ENCODE measurements at regions not wholly inside any gene's neighbourhood (a gene's known extent, or its start where the extent isn't known, plus 50 kb on each side); places are given as distances from the start of the nearest gene placed in this dataset.

- no peak for DNase-seq (ENCODE audit: low spot score)
Measured at GRCh38 chr12:127533353-127533752, 733.6 kb upstream of the TMEM132C start.

DNA sequence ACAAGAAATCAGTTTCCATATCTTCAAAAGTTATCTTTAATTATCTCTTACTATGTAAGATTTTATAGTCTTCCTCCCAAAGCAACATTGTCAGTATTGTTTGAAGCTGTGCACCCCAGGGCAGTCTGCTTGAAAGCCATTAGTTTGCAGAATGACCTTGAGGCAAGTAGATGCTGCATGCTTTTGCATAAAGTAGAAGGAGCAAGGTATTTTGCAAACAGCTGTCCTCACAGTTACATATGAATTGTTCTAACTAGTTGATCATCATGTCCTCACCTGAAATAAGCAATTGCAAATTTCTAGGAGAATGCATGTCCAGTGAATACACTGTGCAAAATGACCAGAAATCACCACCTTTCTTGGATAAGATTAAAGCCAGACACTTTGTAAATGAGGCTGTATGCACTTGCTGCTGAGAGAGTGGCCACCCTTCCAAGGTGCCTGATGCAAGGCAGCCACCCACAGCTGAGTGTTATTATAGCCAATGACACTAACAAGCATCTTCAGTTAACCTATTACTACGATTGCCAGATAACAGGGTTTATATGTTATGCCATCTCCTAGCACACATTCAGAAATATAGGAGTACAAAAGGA, 730.0 kb upstream of the TMEM132C start:
- no peak for DNase-seq (ENCODE audit: low spot score)

- no peak for DNase-seq (ENCODE audit: low spot score)
Measured at GRCh38 chr12:127538316-127538715, 728.7 kb upstream of the TMEM132C start.

- DNase-seq (ENCODE audit: low spot score): no peak
Measured at GRCh38 chr12:127539226-127539858, 727.6 kb upstream of the TMEM132C start.

DNA sequence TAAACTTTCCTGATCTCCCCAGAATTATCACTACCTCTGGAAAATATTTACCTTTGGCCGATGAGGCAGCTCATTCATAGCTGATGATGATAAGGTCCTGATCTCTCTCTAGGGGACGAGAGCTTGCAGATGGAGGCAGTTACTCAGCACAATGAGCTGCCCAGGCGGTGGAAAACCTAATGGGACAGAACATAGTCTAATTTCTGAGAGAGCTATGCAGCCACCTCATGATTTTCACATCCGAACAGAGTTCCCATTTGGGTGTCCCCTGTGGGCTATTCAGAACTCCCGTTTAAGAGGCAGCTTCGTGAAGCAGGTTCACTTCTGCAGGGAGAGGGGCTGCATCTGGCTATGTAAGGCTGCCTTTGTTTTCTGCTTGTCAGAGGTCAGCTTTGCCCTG, 724.6 kb upstream of the TMEM132C start:
- no peak for DNase-seq (ENCODE audit: low spot score)

GRCh38 chr12:127542931-127543330, 724.0 kb upstream of the TMEM132C start:
- no peak for DNase-seq (ENCODE audit: low spot score)

GRCh38 chr12:127546721-127547505, 720.1 kb upstream of the TMEM132C start:
- no peak for DNase-seq (ENCODE audit: low spot score)

DNA sequence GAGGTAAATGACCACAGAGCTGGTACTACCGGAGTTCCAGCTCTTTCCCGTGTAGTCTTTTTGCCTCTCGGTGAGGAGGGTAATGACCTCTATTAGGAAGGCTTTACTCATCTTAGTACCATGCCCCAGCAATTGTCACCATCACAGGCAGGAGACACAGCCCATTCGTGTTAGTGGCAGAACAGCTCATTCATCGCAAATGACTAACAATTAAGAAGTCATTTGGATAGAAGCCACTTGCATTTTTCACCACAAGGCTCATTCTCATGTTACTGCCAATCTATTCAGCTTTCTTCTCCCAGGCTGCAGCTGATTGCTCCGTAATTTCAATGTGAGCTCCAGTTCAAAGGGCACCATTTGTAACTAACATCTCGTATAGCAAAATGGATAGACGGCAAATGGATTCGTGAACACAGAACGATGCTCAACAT, 718.8 kb upstream of the TMEM132C start:
- peak; percentile 77 for DNase-seq (ENCODE audit: low spot score)

DNA sequence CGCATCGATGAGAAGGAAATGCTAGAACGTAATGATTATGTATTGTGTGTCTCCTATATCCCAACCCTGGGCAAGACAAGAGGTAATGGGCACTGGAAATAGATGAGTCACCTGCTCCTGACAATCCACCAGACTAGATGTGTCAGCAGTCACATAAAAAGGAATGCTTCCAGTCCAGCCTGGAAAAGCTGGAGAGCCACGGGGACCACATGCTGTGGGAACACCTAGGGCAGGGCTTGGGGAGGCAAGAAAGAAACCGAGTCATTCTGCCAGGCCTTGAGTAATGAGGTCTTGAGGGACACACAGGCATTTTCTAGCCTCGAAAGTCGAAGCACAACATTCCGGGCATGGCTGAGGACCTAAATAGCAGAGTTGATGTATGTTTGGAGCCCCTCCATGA, 716.7 kb upstream of the TMEM132C start:
- peak; percentile 72 for DNase-seq (ENCODE audit: low spot score)

GRCh38 chr12:127552838-127553237, 714.1 kb upstream of the TMEM132C start:
- no peak for DNase-seq (ENCODE audit: low spot score)

DNA sequence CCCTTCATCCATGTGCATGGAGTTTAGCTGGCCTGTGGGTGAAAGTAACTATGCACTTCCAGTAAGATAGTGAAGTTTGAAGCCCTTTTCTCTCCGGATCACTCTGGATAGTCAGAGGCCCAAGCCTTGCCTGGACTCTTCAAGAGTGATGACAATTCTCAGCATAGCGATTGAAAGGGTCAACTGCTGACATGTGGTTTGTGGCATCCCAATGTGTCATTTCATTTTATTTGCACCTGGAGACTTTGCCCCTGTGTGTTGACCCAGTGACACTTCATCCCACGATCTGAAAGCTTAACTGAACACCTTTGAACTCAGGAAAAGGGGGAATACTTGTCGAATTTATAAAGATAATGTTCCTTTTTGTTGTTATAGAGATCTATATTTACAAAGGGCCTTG, 711.9 kb upstream of the TMEM132C start:
- no peak for DNase-seq (ENCODE audit: low spot score)

GRCh38 chr12:127556231-127556886, 710.6 kb upstream of the TMEM132C start:
- no peak for DNase-seq (ENCODE audit: low spot score)

- no peak for DNase-seq (ENCODE audit: low spot score)
Measured at GRCh38 chr12:127558361-127558760, 708.6 kb upstream of the TMEM132C start.

DNA sequence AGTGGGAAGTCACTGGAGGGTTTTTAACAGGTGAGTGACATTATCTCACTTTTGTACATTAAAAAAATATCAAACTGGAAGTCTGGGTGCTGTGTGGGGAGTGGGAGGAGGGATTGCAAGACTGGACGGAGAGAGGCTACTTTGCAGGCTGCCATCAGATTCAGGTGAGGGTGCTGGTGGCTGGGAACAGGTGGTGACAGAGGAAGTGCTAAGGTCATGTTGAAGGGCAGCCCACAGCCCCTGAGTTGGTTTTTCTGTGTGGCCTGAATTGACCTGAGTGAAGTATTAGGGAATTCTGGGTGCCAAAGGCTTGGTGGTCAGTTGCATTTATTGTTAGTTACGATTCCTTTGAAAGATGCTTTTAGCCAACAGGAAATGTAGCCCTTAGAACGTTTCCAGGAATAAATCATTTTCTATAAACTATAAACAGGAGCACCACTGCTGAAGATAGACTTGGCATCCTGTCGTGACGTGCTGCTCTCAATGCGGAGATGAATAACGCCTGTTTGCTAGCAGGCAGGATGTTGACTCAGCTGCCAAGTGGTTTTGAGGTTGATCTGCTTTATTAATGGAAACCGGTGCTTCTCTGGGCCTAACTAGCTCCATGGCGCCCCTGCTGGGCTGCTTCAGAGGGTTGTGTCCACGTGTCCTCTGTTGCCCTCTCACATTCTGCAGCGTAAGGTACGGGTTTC, 707.5 kb upstream of the TMEM132C start:
- peak; percentile 80 for DNase-seq (ENCODE audit: low spot score)

DNA sequence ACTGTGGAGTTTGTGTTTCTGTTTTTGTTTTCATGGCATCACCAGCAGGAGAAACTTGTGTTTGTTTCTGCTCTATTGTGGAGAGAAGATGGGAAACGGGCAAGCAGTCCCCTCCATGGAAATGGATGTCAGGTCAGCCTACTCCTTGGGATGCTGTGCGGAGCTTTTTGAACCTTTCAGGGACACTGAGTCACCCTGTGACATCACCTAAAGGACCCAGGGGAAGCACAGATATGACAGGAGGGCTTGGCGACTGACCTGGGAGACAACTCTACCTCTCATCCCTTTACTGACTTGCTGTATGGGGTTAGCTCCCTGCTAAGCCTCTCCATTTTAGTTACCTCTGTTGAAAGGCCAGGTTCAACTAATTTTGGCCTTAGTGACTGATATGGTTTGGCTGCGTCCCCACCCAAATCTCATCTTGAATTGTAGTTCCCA, 706.9 kb upstream of the TMEM132C start:
- DNase-seq (ENCODE audit: low spot score): no peak

GRCh38 chr12:127562816-127563215, 704.2 kb upstream of the TMEM132C start:
- DNase-seq (ENCODE audit: low spot score): no peak

- DNase-seq (ENCODE audit: low spot score): no peak
Measured at GRCh38 chr12:127565241-127565640, 701.7 kb upstream of the TMEM132C start.

DNA sequence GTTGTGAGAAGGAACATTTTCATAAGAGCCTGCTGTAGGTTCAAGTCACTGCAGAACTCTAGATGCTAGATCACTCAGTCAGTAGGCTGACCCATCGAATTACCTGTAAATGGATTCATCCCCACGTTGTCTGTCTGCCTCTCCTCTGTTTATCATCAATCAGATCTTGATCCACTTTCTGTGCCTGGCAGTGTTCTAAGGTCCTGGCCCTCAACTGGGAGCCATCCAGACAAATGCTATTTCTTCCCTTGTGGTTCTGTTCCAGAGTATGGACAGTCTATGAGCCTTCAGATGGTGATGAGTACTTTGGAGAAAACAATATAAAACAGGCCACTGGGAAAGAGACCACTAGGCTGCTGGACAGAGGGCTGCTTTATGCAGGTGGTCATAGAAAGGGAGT, 699.4 kb upstream of the TMEM132C start:
- no peak for DNase-seq (ENCODE audit: low spot score)

GRCh38 chr12:127570387-127570786, 696.6 kb upstream of the TMEM132C start:
- DNase-seq (ENCODE audit: low spot score): no peak

DNA sequence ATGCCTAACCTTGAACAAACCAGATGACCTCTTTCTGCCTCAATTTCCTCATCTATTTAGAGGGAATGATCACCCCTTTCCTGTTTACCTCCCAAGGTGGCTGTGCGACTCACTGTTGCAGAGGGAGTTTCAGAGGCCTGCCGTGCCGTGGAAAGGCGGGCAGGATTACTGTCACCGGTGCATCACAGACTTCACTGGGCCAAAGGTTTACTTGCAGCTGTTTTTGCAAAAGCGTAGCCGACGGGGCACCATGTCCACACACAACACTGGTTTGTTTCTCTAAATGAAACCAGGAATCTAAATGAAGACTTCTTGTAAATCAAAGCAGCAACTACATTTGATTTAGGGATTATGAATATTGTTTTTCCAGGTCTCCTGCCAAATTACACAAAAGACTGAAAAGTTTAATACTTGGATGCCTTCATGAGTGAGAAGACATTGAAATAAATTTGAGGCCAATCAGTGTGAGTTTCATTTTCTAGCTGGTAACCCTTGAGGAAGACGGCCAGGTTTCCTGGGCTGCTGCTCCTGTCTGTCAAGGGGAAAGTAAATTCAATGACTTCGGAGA, 696.1 kb upstream of the TMEM132C start:
- DNase-seq (ENCODE audit: low spot score): no peak

DNA sequence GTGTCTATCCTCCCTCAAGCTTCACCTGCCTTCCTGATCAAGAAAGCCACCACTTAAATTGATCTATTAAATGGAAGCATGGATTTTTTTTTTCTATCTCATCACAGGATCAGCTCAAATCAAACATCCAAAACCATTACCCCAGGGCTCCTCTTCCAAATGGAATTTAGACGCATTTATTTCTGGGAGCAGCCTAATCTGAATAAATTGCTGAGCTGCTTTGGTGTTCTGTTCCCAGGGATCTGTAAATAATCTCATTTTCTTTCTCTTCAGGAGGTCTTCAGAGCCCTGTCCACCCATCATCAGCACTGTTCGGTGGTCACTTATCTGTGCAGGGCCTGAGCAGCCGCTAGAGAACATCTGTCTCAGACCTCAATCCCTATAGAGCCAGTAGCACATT, 695.4 kb upstream of the TMEM132C start:
- DNase-seq (ENCODE audit: low spot score): no peak

DNA sequence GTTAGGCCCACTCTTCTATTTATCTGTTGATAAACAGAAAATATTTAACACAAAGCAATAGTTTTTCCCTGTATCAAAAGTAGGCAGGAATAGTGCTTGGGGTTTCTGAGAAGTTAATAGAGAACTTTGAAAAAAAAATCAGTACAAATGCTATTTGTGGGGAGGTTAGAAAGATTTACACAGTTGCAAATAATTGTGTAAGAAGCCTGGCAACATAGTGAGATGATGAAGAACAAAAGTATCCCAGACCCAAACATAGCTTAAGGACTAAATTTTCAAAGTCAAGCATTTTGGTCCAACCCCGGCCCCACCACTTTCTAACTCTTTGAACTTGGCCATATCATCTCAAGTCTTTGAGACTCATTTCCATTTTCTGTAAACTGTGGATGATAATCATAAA, 687.5 kb upstream of the TMEM132C start:
- DNase-seq (ENCODE audit: low spot score): no peak
